GDM1 (cell line): ENCODE measurements at regions not wholly inside any gene's neighbourhood (a gene's known extent, or its start where the extent isn't known, plus 50 kb on each side); places are given as distances from the start of the nearest gene placed in this dataset.
"Not testable (repeated sequence)": the region's sequence is repeated elsewhere in the genome, so short reads cannot be mapped to it uniquely, and the experiment has no call there.

Experiments used
- DNase-seq: peaks from one replicate; lab custom pipeline; 2025; lab: John Stamatoyannopoulos, UW

DNA sequence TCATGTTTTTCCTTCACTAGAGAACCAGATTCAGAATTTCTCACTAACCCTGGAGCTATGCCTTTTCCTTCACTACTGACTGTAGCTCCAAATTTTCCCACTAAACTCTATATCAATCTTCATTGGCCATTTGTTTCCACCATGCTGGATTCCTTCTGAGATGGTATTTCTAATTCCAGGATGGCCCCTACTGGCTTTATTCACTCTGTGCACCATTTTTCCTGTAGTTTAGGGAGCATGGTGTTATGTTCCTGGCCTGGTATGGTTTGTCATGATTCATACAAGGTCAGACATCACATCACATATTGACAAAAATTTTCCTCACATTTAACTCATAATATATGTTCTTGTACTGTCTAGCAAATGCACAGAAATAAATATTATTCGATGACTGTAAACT is 229.2 kb upstream of the TFPI start:
- DNase-seq = no peak

DNA sequence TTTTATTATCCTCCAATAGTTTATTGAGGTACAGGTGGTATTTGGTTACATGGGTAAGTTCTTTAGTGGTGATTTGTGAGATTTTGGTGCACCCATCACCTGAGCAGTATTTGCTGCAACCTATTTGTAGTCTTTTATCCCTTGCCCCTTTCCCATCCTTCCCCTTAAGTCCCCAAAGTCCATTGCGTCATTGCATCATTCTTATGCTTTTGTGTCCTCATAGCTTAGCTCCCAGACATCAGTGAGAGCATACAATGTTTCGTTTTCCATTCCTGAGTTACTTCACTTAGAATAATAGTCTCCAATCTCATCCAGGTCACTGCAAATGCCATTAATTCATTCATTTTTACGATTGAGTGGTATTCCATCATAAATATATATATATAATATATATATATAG is 229.9 kb upstream of the TFPI start:
- not testable (repeated sequence) for DNase-seq

DNA sequence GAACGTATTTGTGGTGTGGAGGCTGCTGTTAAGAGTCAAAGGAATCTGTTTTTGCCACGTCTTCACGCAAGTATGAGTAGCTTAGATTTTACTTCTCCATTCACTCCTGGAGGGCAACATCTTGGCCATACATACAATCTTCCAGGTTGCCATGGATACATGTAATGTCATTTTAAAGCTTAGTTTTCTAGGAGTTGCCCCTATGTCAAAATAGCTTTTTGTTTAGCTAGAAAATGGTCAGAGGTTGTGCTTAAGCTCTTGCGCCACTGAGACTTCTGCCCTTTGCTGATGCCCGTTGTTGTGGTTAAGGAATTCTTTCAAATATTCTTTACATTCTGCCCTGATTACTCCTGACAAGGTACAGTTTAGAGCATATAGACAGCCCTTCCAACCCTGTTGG is 245.4 kb upstream of the TFPI start:
- no peak for DNase-seq

DNA sequence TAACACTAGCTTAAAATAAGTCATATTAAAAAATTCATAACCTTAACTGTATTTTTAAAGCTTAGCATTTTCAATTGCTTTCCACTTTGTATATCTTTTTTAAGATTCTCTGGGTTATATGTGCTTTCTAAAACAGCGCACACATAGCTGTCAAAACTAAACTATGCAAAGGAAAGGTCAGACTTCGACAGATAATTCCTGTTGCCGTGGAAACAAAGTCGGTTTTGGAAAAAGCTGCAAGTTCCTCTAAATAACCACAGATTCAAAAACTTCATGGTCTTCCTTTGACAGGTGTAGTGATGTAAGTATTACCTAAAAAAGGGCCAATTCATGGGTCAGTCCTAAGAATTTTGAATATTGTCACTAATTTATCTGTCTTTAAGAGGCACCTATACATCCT is 249.6 kb upstream of the TFPI start:
- DNase-seq = no peak

DNA sequence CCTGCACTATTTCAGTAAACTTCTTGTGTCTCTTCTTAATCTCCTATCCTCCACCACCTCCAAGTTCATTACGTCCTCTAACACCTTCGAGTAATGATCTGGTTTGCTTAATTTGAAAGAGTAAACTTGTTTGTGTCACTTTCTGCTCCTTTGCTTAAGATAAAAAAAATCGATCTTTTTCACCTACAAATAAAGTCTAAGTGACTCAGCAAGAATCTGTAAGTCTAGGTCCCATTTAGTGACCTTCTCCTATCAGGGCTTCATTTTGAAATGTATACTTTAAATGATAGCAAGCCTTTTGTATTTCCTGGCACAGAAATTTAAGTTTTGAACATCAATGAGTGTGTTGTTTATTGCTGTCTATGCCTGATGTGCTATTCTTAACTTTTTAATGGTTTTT is 260.9 kb upstream of the TFPI start:
- DNase-seq = no peak

DNA sequence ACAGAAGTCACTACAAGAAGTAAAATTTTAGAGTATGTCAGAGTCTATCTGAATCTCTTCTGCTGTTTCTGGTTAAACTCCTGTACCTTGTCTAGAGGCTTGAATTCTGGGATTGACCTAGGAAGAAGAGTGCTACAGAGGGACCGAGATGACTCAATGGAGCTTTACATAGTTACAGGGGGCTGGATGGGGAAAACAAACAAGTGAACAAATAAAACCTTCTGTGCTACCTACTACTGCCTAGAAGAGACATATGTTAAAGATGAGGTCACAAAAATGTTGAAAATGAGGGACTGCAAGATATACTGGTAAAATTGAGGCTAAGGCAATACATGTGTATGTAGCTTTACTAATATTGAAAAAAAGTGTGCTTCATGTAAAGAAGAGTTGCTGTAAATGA is 265.4 kb upstream of the TFPI start:
- no peak for DNase-seq

DNA sequence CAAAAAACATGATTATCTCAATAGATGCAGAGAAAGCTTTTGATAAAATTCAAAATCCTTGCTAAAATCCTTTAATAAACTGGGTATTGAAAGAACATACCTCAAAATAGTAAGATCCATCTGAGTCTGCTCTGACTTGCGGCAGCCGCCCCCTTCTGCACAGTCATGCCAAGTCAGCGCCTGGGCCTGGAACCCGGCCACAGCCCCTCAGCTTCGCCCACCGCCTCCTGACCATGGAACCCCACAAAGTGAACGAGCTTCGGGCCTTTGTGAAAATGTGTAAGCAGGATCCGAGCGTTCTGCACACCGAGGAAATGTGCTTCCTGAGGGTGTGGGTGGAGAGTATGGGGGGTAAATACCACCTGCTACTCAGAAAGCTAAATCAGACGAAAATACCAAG is 270.9 kb upstream of the TFPI start:
- DNase-seq = no peak

DNA sequence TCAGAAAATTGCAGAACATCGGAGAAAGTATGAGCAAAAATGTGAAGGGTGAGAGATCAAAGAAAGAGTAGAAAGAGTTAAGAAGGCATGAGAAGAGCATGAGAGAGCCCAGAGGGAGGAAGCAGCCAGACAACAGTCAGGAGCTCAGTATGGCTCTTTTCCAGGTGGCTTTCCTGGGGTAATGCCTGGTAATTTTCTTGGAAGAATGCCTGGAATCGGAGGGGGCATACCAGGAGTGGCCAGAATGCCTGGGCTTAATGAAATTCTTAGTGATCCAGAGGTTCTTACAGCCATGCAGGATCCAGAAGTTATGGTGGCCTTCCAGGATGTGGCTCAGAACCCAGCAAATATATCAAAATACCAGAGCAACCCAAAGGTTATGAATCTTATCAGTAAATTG is 271.8 kb upstream of the TFPI start:
- no peak for DNase-seq

DNA sequence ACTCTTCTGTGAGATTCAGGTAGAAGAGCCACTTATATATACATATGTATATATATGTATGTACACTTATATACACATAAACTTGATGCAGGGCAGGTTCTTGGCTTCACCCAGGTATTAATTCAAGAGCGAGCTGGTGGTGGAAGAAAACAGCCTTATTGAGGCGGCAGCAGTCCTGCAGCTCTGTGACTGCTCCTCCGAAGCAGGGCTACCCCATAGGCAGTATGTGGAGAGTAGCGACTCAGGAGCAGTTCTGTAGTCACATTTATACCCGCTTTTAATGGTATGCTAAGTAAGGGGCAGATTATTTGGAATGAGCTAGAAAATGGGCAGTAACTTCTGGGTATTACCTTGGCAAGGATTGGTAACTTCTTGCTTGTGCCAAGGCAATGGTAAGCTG is 280.6 kb upstream of the TFPI start:
- no peak for DNase-seq

DNA sequence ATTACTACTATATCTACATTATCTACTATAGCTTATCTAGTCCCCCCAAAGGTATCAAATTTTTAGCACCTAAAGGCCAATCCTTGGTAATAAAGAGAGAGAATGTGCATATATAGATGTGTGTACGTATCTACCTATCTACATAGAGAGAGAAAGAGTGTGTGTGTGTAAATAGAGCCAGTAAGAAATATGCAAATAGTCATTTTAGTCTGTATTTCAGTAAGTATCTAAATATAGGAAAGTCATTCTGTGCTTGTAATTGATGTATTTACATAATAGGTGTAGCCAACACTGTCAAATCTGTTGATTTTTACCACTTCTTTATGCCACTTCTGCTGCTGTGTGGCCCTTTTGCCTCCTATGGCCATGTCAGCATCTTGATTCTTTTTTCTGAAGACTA is 284.5 kb upstream of the TFPI start:
- DNase-seq = no peak

DNA sequence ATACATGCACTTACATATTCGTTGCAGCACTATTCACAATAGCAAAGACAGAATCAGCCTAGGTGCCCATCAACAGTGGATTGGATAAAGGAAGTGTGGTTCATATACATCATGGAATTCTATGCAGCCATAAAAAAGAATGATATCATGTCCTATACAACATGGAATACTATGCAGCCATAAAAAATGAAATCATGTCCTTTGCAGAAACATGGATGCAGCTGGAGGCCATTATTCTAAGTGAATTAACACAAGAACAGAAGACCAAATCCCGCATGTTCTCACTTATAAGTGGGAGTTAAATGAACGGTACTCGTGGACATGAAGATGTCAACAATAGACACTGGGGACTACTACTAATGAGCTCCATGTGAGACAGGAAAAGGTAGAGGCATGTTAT is 288.1 kb upstream of the TFPI start:
- DNase-seq = no peak

DNA sequence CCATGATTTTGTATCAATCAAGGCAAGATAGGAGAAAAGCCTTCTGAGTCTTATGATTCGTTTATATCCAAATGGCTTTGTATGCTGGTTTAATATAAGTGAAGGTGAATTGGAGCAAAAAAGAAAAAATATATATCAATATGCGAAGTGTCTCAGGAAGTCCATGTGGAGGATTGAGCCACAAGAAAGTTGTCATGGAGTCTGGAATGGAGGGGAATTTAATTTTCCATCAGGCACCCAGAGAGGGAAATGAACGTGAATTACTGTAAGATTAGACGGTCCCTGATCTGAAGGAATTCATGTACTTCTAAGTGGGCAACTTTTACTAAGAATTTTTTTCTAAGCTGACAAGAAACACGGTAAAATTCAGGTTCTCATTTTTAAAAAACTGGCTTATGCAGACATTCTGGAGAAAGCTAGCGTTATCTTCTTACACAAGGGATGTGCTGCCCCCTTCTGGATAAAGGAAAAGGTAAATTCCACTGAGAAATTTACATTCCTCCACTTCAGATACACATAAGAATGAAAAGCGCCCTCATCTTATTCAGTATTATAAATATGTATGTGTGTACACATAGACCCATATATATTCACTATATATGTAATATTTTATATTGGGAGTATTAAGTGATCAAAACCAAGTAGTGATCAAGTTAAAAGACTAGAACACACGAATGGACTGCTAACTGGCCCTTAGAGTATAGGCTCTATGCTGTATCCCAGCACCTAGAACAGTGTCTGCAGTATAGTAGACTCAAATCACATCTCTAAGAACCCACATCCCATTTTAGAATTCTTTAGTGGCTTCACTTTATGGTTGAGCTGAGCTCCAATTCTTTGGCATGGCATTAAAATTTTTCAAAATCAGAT is 289.0 kb upstream of the TFPI start:
- peak; percentile 8 for DNase-seq

DNA sequence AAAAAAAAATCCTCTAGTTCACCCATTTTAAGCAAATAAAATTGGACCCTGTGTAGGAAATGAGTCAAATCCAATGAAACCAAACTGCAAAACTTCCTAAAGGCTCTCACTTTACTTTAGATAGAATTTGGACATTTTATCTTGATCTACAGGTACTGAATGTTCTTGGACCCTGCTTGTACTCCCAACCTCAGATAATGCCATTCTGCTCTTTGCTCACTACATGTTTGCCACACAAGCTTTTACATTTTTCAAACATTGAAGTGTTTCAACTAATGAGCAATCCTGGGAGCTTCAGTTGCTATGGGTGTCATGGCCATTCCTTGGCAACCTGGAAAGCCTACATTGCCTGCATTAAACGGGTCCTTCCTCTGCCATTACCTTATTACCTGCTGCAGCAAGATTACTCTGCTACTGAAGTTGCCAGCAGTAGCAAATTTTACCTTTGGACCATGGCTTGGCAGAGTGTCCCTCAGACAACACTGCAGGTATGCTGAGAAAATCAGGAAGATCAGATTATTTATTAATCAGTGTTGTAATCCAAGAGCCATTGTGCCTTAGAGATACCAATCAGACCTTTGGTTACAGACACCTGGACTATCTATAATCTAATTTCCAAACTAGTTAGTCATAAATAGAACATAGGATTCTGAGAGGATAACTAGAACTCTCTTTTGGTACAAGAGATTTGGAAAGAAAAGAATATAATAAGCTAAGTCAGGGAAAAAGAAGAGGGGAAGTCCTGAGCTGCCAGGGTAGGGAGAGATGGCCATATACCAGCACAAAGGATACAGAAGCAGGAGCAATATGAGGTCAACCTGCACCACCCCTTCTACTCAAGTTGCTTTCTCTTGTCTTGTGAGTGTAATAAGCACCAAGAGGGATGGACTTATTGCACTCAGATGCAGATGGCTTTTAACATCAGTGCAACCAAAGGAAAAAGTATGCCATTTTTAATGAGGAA is 293.3 kb upstream of the TFPI start:
- DNase-seq = no peak

DNA sequence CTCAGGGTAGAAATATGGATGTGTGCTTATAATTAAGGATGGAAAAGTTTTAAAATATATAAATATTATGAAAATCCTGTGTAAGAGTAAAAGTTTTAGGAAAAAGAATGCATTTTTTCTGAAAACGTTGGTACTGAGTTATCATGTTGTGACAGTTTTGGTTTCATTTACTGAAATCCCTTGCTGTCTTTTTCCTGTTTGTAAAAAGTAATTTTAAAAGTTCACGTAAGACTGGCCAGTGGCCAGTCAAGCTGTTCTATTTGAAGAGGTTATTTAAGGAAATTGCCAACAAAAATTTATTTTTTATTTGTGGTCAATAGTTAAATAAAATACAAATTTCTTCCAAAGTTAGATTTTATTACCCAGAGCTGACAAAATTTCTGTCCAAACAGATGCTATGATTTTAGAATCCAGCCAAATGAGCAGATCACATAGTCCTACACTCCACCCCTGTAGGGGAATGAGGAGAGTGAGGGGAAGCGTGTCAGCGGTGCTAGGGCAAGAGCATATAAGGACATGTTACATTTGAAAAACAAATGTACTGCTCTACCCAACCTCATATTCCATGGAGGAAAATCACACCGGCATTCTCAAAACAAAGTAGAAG is 297.8 kb upstream of the TFPI start:
- DNase-seq = no peak

DNA sequence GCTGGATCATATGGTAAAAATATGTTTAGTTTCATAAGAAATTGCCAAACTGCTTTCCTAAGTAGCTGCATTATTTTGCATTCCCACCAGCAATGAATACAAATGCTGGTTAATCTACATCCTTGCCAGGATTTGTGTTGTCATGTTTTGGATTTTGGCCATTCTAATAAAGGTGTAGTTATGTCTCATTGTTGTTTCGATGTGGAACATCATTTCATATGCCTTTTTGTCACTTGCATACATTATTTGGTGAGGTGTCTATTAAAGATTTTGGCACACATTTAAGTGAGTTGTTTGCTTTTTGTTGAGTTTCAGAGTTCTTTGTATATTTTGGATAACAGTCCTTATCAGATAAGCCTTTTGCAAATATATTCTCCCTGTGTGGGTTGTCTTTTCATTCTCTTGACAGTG is 299.2 kb upstream of the TFPI start:
- no peak for DNase-seq

DNA sequence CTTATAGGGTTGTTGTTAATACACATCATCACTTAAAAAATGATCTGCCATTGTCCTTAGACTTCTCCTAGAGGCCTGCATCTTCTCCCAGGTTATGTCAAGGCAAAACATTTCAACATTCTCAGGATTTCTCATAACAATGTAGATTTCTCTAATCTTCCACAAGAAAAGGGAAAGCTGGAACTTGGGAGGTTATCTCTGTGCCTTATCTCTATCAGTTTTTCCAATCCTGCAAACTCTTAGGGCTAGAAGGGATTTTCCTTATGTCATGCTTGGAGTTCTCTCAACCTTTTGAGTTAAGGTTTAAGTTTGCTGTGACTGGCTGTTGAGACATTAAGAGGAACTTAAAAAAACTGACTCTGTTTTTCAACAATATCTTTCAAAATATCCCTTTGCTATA is 300.6 kb upstream of the TFPI start:
- no peak for DNase-seq

DNA sequence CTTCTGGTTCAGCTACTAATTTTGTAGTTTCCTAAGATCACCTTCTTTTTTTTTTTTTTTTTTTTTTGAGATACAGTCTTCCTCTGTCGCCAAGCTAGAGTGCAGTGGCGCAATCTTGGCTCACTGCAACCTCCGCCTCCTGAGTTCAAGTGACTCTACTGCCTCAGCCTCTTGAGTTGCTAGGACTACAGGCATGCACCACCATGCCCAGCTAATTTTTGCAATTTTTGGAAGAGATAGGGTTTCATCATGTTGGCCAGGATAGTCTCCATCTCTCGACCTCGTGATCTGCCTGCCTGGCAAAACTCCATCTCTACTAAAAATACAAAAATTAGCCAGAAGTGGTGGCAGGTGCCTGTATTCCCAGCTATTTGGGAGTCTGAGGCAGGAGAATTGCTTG is 301.5 kb upstream of the TFPI start:
- no peak for DNase-seq

DNA sequence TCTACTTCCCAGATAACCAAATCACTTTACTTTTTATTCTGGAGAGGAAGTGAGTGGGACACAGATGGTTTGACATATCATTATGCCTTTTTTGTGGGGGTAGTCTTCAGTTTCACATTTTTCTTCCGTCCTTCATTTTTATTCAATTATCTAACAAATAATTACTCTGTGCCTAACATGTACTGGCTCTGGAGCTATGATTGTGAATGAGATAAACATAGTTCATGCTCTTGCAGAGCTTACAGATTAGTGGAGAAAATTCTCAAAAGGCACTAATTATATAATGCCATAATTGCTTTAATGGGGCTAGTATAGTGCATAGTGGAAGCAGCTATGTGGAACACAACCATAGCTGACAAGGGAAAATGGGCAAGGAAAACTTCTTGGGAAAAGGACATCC is 303.6 kb upstream of the TFPI start:
- no peak for DNase-seq

DNA sequence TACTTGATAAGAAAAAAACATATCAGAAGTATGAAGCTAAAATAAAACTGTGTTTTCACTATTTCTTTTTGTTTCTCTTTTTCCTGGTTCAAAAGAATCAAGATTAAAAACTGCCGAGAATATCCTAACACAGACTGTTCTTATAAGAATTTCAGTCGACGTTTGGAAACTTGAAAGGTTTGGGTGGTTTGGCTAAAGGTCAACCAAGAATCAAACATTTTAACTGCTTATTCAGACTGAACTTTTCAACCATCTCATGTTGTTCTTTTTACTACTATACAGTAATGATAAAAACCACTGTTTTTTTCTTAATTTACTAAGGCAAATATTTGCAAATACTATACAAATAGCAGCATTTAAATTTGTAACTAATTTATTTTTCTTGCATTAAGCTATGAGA is 308.5 kb upstream of the TFPI start:
- DNase-seq = no peak

DNA sequence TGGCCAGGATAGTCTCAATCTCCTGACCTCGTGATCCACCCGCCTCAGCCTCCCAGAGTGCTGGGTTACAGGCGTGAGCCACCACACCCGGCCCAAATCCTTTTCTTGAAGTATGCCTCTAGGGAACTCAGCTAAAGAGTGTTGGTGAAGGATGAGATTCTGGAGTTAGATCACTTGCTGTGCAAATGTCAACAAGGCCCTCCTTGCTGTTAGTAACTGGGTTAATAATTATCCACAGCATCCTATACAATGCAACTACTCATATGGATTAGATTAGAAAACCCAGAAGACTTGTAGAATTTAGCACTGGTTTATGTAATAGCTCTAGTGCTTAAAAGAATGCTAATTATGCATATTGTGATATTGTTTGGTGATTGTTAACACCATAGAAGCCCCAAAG is 310.8 kb upstream of the TFPI start:
- DNase-seq = no peak

DNA sequence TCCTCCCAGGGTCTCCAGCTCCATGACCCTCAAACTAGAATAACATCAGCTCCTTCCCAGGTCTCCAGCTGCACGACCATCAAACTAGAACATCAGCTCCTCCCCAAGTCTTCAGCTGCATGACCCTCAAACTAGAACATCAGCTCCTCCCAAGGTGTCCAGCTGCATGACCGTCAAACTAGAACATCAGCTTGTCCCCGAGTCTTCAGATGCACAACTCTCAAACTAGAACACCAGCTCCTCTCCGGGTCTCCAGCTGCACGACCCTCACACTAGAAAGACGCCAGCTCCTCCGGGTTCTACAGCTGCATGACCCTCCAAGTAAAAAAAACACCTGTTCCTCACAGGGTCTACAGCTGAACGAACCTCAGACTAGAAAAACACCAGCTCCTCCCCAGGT is 312.9 kb upstream of the TFPI start:
- DNase-seq = no peak

DNA sequence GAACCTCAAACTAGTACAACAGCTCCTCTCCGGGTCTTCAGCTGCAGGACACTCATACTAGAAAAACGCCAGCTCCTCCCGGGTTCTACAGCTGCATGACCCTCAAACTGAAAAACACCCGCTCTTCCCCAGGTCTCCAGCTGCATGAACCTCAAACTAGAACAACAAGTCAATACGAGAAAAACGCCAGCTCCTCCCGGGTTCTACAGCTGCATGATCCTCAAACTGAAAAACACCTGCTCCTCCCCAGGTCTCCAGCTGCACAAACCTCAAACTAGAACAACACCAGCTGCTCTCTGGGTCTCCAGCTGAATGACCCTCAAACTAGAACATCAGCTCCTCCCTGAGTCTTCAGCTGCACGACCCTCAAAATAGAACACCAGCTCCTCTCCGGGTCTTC is 315.0 kb upstream of the TFPI start:
- no peak for DNase-seq

DNA sequence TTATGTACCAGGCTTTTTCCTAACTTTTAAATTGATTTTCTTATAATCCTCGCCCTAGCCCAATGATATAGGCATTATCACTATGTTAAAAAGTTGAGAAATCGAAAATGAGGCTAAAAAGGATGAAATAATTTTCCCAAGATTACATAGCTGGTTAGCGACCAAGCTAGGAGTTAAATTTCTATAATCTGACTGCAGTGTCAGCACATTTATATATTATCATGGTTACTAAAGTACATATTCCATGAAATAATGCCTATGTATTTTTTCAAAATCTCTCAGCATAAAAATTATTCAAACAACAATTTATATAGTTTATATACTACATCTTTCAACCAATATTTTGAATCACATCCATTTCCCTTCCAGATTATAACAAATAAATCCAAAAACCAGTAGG is 317.3 kb upstream of the TFPI start:
- no peak for DNase-seq
